ENCODE measurements at regions not wholly inside any gene's neighbourhood (a gene's known extent, or its start where the extent isn't known, plus 50 kb on each side); places are given as distances from the start of the nearest gene placed in this dataset.

- TF ChIP-seq CTCF (IDR thresholded peaks at IDR 0.05; ENCODE audit: low read depth, low read length): no peak
- H3K4me3 ChIP-seq (ENCODE audit: low read depth, low read length): no peak overlapping the region
Measured at GRCh38 chr18:8944871-8945245, 157.6 kb upstream of the NDUFV2 start.

GRCh38 chr18:8945514-8945913 lies 157.0 kb upstream of the NDUFV2 start:
- TF ChIP-seq CTCF (IDR thresholded peaks at IDR 0.05; ENCODE audit: low read depth, low read length): no peak
- H3K4me3 ChIP-seq (ENCODE audit: low read depth, low read length): no peak overlapping the region

GRCh38 chr18:8946066-8946838 lies 156.2 kb upstream of the NDUFV2 start:
- TF ChIP-seq CTCF (IDR thresholded peaks at IDR 0.05; ENCODE audit: low read depth, low read length): no peak
- no peak overlapping the region for H3K4me3 ChIP-seq (ENCODE audit: low read depth, low read length)

GRCh38 chr18:8947566-8947965 lies 154.9 kb upstream of the NDUFV2 start:
- H3K4me3 ChIP-seq (ENCODE audit: low read depth, low read length): no peak overlapping the region
- TF ChIP-seq CTCF (IDR thresholded peaks at IDR 0.05; ENCODE audit: low read depth, low read length): no peak

GRCh38 chr18:8948011-8948410 lies 154.5 kb upstream of the NDUFV2 start:
- TF ChIP-seq CTCF (IDR thresholded peaks at IDR 0.05; ENCODE audit: low read depth, low read length): no peak
- H3K4me3 ChIP-seq (ENCODE audit: low read depth, low read length): peak overlapping the region; percentile 15; the same call in 1 of the 2 replicates

GRCh38 chr18:8948471-8949149 lies 153.9 kb upstream of the NDUFV2 start:
- peak overlapping the region; percentile 47 for H3K4me3 ChIP-seq (ENCODE audit: low read depth, low read length)
- TF ChIP-seq CTCF (IDR thresholded peaks at IDR 0.05; ENCODE audit: low read depth, low read length): no peak

- H3K4me3 ChIP-seq (ENCODE audit: low read depth, low read length): peak overlapping the region; percentile 47
- TF ChIP-seq CTCF (IDR thresholded peaks at IDR 0.05; ENCODE audit: low read depth, low read length): no peak
Measured at GRCh38 chr18:8949206-8949605, 153.3 kb upstream of the NDUFV2 start.
